ENCODE measurements at regions not wholly inside any gene's neighbourhood (a gene's known extent, or its start where the extent isn't known, plus 50 kb on each side); places are given as distances from the start of the nearest gene placed in this dataset.

DNA sequence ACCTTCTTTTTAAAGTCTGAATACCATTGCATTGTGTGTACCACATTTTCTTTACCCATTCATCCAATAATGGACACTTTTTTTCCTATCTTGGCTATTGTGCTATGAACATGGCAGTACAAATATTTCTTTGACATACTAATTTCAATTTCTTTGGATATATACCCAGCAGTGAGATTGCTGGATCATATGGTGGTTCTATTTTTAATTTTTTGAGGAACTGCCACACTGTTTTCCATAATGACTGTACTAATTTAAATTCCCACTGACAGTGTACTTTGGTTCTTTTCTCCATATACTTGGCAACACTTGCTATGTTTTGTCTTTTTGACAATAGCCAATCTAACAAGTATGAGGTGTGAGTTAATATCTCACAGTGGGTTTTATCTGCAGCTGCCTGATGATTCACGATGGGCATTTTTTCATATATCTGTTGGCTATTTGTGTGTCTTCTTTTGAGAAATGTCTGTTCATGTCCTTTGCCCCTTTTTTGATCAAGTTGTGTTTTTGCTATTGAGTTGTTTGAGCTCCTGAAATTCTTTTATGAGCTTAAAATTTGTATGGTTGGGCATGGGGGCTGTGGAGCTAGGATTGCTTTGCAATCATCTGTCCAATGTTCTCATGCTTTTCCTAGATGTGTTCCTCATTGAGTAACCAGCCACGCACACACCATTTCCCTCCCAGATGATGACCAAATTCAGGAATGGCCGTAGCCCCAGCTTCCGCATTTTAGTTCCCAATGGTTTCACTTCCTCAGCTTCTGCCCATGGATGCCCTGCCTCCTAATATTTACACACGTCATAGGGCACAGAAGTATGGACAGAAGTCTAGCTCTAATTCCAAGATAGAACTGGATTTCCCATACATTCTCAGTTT is 380.0 kb upstream of the SGCG start:
- H3K23me2 ChIP-seq (ENCODE audit: low read depth, low read length), result no peaks in the 10 kb centered on the region
- H3K79me1 ChIP-seq (ENCODE audit: low read depth, low read length), result no peaks in the 10 kb centered on the region
- TF ChIP-seq TCF12 (IDR thresholded peaks at IDR 0.05; ENCODE audit: low read depth, low read length) (no peak), EZH2 (IDR thresholded peaks at IDR 0.05; ENCODE audit: low read depth, low read length, severe bottlenecking) (no peak), BRCA1 (IDR thresholded peaks at IDR 0.05; ENCODE audit: low read depth, low read length) (no peak), GABPA (IDR thresholded peaks at IDR 0.05; ENCODE audit: borderline replicate concordance, insufficient read depth, low read length) (no peak), NANOG (IDR thresholded peaks at IDR 0.05; ENCODE audit: insufficient read depth, low read depth, low read length, poor library complexity, severe bottlenecking) (no peak)
- H3K36me3 ChIP-seq (ENCODE audit: control insufficient read depth in 2 of 4, insufficient read depth in 4 of 4, low read length in 3 of 4), result no peaks in the 10 kb centered on the region
- H4K20me1 ChIP-seq (replicated peaks in 1 of 2; ENCODE audit: control insufficient read depth in 1 of 2, insufficient read depth in 2 of 2, low read length in 2 of 2), result no peaks in the 10 kb centered on the region
- no peaks in the 10 kb centered on the region for H3K27me3 ChIP-seq (replicated peaks in 1 of 4; ENCODE audit: control insufficient read depth in 3 of 4, extremely low read depth in 1 of 4, insufficient read depth in 3 of 4, low read length in 3 of 4)
- POLR2A ChIA-PET (ENCODE audit: partially characterized antibody), result no interaction called here
- H4K8ac ChIP-seq (ENCODE audit: extremely low read depth, insufficient read depth, low read length), result no peak overlapping the region
- no peak overlapping the region for H2BK120ac ChIP-seq (replicated peaks; ENCODE audit: low read depth, low read length)
- no peak overlapping the region for H3K4me2 ChIP-seq (ENCODE audit: insufficient read depth in 1 of 2, low read depth in 2 of 2, low read length in 2 of 2)
- 93% methylated on average over 5 of the region's 5 CpGs; no CpG with 5 or more reads in 1 of the 2 experiments for WGBS, 2 experiments (ENCODE audit: extremely low coverage in 1 of 2, insufficient coverage in 1 of 2, insufficient read length in 1 of 2, insufficient replicate concordance in 2 of 2, low coverage in 1 of 2, low lambda C conversion rate in 2 of 2, missing lambda C conversion rate in 1 of 2)
- H3K4me3 ChIP-seq (ENCODE audit: extremely low read depth in 1 of 4, insufficient read depth in 2 of 4, low read depth in 3 of 4, low read length in 4 of 4), result no peak overlapping the region
- no peak overlapping the region for H2BK12ac ChIP-seq (ENCODE audit: low read depth, low read length)
- no peak overlapping the region for H2BK5ac ChIP-seq (ENCODE audit: low read depth, low read length)
- H3K4me1 ChIP-seq (replicated peaks in 1 of 4; ENCODE audit: control insufficient read depth in 3 of 4, insufficient read depth in 4 of 4, low read length in 3 of 4), result no peaks in the 10 kb centered on the region; a peak in 1 of 7 replicates
- H3K79me2 ChIP-seq (ENCODE audit: control insufficient read depth in 1 of 2, insufficient read depth in 2 of 2, low read length in 2 of 2), result no peaks in the 10 kb centered on the region
- no peak overlapping the region for H3K14ac ChIP-seq (ENCODE audit: insufficient read length)
- no peak overlapping the region for H2BK20ac ChIP-seq (ENCODE audit: low read length)
- H2AK5ac ChIP-seq (ENCODE audit: low read depth, low read length), result no peak overlapping the region
- no peak for FAIRE-seq
- DNase-seq (ENCODE audit: low read depth in 1 of 2, low spot score in 2 of 2), result no peak
- no peak overlapping the region for H4K91ac ChIP-seq (replicated peaks; ENCODE audit: insufficient read length, low read length)
- no peak overlapping the region for H3K23ac ChIP-seq (ENCODE audit: insufficient read length)
- H3K4ac ChIP-seq (replicated peaks; ENCODE audit: insufficient read length, low read depth, low read length), result peak overlapping the region; percentile 76
- H3K9ac ChIP-seq (replicated peaks in 1 of 4; ENCODE audit: extremely low read depth in 1 of 4, low read depth in 3 of 4, low read length in 3 of 4), result no peak overlapping the region
- no peak overlapping the region for H2BK15ac ChIP-seq (ENCODE audit: low read length)
- CTCF ChIA-PET (ENCODE audit: partially characterized antibody), result interaction anchor here (0.5 to 1.6 kb wide), 15 partner anchors 9 to 523 kb away, joined by 3 to 6 read pairs (median 3); no protein-coding TSS in a partner anchor
- H3K9me3 ChIP-seq (ENCODE audit: insufficient read depth in 2 of 2, low read depth in 1 of 2, low read length in 1 of 2), result no peaks in the 10 kb centered on the region
- no peak overlapping the region for H3K56ac ChIP-seq (replicated peaks; ENCODE audit: insufficient read length, low read depth, low read length)
- no peak overlapping the region for H4K5ac ChIP-seq (ENCODE audit: insufficient read length, low read depth, low read length)
- H3K18ac ChIP-seq (ENCODE audit: extremely low read depth, low read length), result no peak overlapping the region
- no peak overlapping the region for H3K27ac ChIP-seq (ENCODE audit: low read depth, low read length)
- 0 out of 2 replicates have a peak overlapping the region, but pooled peaks have one; percentile 38 for H2AFZ ChIP-seq (ENCODE audit: low read length)
